GM20431 (cell line): ENCODE measurements at regions not wholly inside any gene's neighbourhood (a gene's known extent, or its start where the extent isn't known, plus 50 kb on each side); places are given as distances from the start of the nearest gene placed in this dataset.

Experiments used
- in situ Hi-C: fragments of 300-500 bp; cut with MseI, MboI; formaldehyde crosslinking; loops from one replicate; pipeline ENCODE4 v1.15.0; 2020; ENCODE audit warnings: low sequenced_read_pairs; ENCODE audit not compliant: unreplicated experiment

DNA sequence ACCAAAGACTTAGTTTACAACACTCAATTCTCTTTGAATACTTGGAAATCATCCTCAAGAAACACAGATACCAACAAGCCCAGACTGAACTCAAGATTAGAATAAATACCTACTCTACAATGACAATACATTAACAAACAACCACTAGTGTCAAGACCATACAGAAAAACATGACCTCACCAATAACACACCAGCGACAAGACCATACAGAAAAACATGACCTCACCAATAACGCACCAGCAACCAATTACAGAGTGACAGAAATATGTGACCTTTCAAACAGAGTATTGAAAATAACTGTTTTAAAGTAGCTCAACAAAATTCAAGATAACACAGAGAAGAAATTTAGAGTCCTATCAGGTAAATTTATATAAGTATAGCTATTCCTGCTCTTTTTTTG, 876.0 kb downstream of the EPHA3 start:
- in situ Hi-C loops, result no loop called here

DNA sequence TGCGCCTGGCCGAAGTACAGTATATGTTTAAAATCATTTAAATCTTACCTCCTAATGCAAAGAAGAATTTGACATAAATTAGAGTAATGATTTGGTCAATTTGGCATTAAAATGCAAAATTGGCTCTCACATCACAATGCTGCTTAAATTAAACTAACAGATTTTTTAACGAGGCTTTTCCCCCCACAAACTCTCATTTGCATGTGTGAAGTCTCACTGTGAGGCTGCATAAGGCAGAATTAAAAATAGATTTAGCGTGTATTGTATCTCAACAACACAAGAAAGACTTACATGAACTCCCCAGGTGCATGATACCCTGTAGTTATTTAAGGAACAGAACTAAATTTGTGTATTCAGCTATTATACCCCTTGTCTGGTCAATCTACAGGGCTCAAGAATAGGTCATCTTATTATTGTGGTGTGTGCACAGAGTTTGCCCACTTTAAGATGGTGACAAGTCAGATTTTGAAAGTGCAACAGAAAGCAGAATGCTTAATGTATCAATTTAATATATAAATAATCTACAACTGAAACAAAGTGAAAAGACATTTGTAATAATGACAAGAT, 897.9 kb downstream of the EPHA3 start:
- in situ Hi-C loops, result no loop called here

DNA sequence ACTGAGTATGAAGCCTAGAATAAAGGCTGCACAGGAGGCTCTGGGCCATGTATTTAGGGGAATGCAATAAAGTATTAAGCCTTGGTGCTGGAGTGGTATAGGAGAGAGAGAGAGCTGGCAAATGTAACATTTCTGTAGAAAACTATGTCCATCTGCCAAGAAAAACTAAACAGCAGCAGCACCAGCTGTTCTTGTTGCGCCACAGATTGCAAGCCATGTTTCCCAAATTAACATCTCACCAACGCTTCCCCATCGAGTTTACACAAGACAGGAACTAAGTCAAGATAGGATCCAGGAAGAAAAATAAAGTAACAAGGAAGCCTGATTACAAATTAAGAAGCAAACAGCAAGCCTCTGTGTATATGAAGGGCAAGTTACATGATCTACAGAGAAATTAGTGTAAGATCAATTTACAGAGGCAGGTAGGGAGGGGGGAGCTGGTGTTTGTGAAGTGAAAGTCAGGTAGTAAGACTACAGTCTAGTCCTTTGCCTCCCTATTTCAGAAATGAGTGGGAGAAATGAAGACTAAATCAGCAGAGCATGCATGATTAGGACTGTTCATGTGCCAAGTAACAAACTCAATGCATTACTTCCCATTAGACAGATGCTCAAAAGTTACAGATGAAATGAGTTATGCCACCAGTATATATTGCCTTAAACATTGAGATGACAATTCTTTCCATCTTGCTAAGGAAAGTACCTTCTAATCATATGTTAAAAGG, 900.5 kb downstream of the EPHA3 start:
- in situ Hi-C loops, result no loop called here

DNA sequence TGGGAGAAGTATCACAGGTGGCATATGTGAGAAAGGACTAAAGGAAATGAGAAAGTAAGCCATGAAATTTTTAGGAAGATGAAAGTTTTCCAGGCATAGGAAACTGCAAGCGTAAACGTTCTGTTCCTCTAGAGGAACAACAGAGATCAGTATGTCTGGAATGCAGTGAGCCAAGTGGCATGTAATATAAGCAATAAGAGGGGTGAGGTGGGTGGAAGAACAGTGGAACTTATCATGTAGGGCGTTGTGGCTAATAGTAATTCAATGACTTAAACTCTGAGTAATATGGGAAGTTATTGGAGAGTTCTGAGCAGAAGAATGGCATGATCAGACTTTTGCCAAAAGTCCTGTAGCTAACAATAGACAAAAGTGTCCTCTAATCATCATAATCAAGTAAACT, 902.9 kb downstream of the EPHA3 start:
- in situ Hi-C loops, result no loop called here

DNA sequence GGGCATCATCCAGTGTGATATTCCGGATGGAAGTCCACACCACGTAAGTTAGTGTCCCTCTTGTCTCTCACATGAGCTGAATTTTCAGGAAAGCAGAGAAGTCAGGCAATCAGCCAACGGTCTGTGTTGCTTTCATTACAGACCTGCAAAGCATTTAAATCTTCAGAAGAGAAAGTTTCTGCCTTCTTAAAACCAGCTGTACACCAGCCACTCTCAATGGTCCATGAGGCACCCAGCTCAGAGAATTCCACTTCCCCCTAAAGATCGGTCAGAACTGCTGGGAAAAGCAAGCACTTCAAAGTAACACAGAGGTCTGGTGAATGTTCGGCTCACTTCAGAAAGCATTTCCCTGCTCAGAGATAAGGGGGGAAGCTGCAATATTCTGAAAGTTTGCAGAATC, 903.7 kb downstream of the EPHA3 start:
- in situ Hi-C loops, result no loop called here

DNA sequence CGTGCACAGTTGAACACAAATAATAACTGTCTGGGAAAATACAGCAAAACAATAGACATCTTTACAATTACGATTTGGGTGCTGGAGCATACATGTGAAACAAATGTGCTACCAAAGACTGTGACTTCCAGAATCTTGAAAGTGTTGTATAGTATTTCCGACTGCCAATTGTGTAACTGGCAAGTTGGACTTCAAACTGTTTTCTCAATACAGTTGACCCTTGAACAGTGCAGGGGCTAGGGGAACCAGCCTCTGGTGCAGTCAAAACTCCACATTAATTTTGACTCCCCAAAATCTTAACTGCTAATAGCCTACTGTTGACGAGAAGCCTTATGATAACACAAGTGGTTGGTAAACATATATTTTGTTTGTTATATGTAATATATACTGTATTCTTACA, 904.2 kb downstream of the EPHA3 start:
- in situ Hi-C loops, result no loop called here

DNA sequence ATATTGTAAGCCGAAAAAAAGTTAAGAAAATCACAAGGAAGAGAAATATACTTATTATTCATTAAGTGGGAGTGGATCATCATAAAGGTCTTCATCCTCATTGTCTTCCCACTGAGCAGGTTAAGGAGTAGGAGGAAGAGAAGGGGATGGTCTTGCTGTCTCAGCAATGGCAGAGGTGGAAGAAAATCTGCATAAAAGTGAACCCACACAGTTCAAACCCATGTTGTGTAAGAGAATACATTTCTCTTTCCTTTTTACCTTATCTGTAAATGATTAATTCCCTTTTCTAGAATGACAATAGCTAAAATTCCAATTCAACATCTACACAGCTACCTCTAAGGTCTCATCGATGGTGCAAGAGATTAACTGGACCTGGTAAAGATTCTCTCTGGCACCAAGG, 904.6 kb downstream of the EPHA3 start:
- in situ Hi-C loops, result no loop called here

DNA sequence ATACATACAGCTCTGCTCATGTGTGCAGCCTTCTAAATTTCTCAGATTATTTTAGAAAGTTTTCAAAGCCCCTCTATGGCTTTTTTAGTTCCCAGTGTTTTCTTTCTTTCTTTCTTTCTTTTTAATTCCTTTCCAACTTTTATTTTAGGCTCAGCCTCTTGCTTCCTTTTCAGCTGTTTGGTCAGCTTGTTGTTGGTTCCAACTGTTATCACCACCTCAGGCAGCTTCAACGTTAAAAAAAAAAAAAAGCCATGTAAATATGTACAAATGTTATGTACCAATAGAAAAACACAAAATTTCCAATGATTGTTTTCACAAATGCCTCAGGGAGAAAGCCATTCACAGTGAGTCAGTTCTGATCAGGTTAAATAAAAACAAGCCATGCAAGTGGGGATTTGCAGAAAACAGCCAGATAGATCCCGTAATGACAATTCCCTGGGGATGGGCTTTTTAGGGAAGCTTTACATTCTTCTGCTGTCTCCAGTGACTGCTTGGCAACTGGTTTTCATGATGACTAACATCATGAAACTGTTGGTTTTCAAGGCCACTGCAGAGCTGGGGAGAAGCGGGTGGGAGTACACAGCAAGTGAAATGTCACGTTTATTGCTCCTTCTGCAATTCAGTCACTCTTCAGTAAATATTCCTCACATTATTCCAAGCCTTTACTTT, 908.4 kb downstream of the EPHA3 start:
- in situ Hi-C loops, result no loop called here

DNA sequence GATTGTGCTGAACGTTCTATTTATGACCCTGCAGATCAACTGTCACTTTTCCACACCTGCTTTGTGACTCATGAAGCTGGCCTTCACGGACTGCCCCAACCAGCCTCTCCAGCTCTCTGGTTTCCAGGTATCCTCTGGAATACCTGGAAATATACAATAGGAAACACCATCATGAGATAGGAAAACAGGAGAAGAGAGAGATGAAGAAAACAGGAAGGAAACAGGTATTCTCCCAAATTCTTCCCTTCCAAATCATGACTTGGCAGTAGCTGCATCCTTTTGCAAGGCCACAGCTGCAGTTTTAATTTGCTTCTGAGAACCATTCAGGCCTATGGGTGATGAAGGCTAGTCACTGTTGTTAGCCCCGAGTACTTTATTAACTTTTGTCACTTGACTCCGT, 909.1 kb downstream of the EPHA3 start:
- in situ Hi-C loops, result no loop called here

DNA sequence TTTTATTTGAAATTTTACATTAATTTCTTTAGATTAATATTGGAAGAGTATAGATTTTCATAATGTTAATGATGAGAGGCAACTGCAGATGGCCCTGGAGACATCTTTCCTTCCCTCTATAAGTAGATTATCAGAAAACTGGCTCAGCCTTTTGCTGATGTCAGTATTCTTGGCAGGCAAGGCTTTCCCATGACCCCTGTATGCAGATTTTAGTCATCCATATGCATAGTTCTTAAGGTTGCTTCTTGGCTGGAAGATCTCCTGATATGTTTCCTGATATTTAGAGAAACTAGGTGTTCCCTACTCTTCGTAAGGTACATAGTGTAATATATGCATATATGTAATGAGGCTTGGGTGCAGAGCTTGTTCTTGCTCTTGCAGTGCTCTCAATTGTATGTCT, 911.4 kb downstream of the EPHA3 start:
- in situ Hi-C loops, result no loop called here

DNA sequence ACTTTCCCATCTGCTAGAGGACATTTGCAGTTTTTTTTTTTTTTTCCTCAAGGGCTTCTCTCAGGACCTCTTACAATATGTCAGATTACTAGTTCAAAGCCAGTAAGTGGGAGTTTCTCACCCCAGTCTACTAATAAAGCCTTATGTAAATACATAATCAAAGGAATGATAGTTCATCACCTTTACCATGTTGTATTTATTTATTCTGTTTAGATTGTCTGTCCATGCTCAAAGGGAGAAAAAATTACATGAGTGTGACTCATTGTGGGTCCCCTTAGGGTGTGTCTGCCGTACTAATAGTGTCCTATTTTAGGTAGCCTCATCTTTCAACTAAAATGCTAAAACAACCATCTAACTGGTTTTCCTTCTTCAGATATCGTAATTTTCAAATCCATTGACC, 917.6 kb downstream of the EPHA3 start:
- in situ Hi-C loops, result no loop called here

DNA sequence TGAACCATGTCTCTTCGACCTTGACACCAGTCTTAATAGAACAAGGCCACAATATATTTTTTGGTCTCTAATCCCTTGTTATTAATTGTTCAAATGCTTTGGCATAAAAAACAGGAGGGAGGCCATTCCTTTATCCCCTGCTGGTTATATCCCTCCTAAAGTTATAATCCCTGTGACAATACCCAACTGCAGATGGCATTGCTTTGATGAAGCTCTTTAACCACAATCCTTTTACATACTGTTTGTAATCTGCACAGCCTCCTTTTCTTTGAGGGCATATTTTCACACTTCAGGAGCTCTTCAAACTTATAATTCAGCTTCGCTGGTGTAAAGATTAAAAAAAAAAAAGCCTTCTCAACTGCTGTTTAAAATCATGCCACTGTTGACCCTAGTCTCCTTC, 919.0 kb downstream of the EPHA3 start:
- in situ Hi-C loops, result no loop called here

DNA sequence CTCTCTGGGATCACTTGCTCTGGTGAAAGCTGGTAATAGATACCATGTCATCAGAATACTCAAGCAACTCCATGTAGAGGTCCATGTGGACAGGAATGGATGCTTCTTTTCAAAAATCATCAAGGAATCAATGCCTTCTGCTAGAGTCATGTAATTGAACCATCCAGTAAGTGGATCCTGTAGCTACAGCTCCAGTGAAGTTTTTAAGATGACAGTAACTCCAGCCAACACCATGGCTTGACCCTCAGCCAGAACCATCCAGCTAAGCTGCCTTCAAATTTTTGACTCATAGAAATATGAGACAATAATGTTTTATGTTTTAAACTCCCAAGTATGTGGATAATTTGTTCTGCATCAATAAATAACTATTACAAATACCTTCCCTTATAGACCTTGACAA, 923.7 kb downstream of the EPHA3 start:
- in situ Hi-C loops, result no loop called here

DNA sequence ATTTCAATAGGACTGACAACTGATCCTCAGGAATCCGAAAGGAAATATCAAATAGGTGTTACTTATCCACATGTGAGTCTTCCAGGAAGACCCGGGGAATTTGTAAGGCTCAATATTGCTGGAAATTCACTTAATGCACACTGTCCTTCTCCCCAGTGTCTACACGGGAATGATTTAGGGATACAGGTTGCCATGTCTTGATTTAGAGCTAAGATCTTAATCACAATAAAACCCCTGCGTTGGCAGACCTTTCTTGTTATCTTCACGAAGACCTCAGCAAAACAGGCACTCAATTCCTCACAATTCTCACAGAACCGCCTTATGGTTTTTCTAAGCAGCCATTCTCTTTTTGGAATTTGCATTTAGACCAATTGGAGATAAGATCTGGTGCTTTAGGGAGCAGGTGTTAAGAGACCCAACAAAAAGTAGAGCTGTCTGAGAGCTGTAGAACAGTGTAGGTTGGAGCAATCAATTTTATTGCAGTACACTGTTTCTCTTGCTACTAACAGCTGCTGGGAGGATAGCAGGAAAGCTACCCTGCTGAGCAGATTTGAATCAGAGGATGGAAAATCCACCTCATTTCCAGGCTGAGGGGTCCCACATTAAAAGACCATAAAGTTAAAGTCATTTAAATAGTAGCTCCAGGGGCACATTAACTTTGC, 925.7 kb downstream of the EPHA3 start:
- in situ Hi-C loops, result no loop called here

DNA sequence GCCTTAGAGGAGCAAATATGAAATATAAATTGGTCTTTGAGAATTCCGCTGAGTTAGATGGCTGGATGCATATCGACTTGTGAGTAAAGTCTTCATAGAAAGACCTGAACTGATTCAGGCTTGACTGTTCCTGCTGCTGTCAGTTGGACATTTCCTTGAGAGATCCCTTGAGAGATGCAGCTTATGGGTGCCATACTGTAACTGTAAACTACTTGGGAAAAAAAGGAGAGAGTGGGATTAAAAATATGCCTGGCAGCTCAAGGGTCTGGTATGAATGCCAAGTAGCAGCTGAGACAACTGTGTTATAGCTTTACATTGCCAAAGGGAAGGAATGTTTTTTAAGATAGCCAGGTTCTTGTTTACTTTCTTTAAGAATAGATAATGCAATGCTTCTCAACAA, 926.6 kb downstream of the EPHA3 start:
- in situ Hi-C loops, result no loop called here

DNA sequence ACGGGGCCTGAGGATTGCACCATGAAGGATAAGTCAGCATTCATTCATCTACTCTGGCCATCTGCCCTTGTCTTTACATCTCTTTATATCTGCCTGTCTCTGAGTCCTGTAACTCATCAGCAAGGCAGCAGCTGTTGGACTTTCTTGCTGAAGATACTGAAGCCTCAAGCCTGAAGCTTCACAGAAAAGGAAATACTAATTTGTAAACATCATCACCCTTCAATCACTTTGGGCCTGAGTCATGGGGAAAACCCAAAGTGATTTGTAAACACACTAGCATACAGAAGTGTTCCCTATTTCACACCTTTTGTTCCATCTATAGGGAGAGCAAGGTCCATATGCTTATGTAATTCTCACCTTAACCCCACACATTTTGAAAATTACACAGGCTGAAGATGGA, 928.2 kb downstream of the EPHA3 start:
- in situ Hi-C loops, result no loop called here

DNA sequence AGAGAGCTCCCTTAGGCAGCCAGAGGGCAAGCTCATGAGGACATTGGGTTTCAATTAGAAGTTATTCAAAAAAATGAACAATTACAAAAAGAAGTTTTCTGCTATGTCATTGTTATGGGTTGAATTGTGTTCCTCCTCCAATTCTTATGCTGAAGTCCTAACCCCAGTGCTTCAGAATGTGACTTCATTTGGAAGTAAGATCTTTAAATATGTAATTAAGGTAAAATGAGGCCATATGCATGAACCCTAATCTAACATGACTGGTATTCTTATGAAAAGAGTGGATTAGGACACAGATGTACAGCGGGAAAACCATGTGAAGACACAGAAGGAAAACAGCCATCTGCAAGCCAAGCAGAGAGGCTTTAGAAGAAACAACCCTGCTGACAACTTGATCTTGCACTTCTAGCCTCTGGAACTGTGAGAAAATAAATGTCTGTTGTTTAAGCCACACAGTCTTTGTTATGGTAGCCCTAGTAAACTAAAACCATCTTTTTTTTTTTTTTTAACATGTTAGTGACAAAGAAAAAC, 929.6 kb downstream of the EPHA3 start:
- in situ Hi-C loops, result no loop called here

DNA sequence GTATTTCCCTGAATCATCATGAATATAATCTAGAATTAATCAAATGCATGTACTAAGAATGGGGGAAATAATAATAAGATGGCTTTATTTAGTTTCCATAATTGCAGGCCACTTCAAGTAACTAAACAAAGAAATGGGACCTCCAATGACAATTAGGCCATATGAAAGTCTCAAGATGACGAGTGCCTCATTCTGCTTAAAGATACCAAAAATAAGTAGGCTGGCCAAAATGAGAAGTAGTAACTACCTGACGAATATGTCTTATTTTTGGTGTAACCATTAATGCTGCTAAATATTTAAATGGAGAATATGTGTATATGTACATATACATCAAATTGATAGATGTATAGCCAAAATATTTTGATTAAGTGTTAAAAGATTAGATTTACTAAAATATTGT, 932.6 kb downstream of the EPHA3 start:
- in situ Hi-C loops, result no loop called here

DNA sequence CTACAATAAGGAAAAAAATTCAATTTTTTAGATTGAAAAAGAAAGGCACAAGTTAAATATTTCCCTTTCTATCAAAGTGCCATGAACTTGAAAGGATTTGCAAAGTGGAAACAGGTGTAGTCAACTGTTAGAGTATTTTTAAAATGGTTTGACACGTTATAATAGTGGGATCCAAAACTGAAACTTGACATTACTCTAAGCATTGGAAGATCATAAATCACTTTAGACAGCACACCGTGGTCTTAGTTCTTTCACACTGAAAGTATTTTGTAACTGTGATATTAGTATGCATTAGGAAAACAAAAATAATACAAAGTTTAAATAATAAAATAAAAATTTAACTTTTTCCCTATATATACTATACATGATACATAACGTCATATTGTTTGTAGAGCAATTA, 933.1 kb downstream of the EPHA3 start:
- in situ Hi-C loops, result no loop called here

DNA sequence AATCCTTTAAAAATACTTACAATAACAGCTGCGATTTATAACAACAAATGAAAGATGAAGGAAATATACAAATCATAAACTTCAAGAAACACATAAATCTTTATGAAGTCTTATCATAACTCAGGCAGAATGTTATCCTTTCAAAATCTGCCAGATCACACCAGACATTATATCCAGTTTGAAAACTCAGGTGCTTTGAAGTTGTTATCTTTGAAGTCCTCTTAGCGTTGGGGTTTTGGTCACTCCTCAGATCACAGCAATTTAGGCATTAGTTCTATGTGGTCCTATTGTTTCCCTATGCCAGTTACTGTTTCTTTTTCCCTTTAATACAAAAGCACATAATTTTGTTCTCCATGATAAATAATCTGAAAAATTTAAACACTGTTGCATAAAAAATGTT, 934.6 kb downstream of the EPHA3 start:
- in situ Hi-C loops, result no loop called here

DNA sequence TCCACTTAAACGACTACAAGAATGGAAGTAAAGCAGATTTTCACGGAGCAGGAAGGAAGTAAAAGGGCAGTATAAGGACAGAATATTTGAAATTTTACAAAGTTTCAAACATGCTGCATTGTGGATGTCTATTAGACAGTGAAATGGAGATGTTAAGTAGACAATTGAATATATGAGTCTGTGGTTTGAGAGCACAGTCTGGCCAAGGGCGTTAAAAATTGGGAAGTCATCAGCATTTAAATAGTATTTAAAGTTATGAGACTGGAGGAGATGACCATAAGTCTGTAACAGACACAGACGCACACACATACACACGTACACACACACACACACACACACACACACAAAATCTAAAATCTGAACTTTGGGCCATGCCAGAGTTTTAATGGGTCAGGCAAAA, 935.9 kb downstream of the EPHA3 start:
- in situ Hi-C loops, result no loop called here
